ENCODE measurements at regions not wholly inside any gene's neighbourhood (a gene's known extent, or its start where the extent isn't known, plus 50 kb on each side); places are given as distances from the start of the nearest gene placed in this dataset.
"Not testable (repeated sequence)": the region's sequence is repeated elsewhere in the genome, so short reads cannot be mapped to it uniquely, and the experiment has no call there.

DNA sequence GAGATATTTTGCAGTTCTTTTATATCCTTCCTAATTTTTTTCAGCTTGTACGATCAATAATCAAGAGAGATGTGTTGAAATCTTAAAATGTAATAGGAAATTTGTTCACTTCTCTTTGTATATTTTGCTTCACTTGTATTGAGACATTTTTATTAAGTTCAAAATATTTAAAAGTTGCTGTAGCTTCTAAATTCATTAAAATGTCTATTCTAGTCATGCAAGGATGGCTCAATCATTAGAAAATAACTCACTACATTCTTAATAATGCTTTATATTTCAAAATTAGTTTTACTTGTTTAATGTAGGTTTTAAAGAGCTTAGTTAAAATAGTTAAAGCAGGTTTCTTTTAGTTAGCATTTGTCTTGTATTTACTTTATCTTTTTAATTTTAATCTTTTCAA lies 308.4 kb downstream of the CYRIA start:
- DNase-seq, result no peak

DNA sequence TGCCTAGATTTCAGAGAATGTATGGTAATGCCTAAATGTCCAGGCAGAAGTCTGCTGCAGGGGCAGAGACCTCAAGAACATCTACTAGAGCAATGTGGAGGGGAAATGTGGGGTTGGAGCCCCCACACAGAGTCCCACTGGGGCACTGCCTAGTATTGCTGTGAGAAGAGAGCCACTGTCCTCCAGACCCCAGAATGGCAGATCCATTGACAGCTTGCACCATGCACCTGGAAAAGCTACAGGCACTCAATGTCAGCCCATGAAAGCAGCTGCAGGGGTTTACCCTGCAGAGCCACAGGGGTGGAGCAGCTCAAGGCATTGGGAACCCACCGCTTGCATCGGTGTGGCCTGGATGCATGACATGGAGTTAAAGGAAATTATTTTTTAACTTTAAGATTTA lies 314.1 kb downstream of the CYRIA start:
- no peak for DNase-seq

DNA sequence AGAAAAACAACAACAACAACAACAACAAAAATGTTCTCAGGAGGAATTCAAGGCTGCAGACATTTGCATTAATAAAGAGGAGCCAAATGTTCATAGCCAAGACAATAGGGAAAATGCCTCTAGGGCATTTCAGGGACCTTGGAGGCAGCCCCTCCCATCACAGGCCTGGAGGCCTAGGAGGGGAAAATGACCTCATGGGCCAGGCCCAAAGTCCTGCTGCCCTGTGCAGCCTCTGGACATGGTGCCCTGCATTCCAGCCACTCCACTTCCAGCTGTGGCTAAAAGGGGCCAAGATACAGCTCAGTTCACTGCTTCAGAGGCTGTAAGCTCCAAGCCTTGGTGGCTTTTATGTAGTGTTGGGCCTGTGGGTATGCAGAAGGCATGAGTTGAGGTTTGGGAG lies 314.5 kb downstream of the CYRIA start:
- no peak for DNase-seq

DNA sequence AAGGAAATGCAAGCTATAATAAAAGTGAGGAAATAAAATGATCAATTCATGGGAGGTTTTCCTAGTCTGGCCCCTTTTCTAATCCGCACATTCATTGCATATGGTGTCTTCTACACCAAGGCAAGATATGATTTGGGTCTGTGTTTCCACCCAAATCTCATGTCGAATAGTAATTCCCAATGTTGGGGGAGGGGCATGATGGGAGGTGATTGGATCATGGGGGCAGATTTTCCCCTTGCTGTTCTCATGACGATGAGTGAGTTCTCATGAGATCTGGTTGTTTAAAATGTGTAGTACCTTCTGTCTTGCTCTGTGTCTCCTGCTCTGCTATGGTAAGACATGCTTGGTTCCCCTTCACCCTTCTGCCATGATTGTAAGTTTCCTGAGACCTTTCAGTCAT lies 315.4 kb downstream of the CYRIA start:
- no peak for DNase-seq

DNA sequence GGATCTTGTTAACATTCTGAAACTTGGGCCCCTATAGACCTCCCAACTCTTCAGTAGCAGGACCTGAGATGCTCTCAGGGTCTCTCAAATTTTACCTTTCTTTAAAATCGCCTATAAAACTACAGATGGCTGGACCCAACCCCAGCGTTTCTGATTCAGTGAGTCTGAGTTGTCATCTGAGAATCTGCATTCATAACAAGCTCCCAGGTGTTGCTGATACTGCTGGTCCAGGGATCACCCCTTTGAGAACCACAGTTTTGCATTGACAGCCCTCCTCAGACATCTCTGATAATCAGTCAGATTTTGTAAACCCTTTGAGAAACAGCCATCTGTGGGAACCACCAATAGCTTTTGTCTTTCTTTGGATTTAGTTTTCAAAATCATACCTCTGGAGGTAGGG lies 315.8 kb downstream of the CYRIA start:
- DNase-seq, result no peak

DNA sequence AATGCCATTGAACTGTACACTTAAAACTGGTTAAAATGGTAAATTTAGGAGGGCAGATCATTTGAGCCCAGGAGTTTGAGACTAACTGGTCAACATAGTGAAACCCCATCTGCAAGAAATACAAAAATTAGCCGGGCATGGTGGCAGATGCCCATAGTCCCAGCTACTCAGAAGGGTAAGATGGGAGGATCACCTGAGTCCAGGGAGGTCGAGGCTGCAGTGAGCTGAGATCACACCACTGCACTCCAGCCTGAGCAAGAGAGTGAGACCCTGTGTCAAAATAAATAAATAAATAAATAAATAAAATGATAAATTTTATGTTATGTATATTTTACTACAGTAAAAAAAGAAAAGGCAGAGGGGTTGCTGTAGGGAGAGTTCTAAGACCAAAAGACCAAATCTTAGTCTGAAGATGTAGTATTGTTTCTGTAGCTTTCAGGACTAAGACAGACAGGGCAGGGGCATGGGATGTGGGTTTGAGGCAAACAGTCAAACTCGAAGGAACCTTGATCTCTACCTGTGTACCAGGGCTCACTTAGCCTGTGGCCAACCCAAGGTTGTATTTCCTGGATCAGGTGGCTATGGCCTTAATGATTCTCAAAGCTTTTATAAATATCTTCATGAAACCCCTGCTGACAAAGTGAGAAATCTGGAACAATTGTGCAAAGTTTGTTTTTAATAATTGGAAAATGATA lies 316.7 kb downstream of the CYRIA start:
- no peak for DNase-seq

DNA sequence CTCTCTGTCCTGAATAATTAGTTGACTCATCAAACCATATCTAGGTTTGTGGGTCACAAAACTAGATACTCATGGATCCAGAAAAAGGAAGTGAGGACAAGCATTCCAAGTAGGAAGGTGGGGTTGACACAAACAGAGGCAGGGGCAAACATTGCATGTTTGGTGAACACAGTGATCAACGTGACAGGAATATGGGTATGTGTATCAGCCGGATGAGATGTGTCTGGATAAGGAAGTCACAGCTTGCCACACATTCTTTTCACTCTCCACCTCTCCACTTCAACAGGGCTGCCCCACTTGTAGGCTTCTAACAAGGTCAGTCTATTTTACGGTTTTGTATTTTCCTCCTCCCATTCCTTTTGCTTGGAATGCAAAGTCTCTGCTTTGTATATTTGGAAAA lies 319.0 kb downstream of the CYRIA start:
- DNase-seq, result no peak

DNA sequence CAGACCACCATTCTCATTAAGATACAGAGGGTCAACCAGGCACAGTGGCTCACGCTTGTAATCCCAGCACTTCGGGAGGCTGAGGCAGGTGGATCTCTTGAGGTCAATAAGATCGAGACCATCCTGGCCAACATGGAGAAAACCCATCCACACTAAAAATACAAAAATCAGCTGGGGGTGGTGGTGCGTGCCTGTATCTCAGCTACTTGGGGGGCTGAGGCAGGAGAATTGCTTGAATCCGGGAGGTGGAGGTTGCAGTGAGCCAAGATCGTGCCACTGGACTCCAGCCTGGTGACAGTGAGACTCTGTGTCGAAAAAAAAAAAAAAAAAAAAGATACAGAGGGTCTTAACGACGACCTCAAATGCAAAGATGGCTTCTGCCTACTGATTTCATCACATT lies 320.4 kb downstream of the CYRIA start:
- not testable (repeated sequence) for DNase-seq

DNA sequence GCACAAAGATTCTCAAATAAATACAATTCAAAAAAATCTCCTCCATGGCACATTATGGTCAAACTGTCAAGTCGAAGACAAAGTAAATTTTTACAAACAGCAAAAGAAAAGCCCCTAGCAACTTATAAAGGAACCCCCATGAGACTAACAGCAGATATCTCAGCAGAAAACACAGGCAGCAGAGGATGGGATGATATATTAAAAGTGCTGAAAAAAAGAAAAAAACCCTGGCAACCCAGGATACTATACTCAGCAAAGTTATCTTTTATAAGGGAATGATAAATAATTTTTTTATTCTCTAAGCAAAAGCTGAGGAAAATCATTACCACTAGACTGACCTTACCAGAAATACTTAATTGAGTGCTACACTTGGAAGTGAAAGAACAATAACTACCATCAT lies 326.4 kb downstream of the CYRIA start:
- DNase-seq, result no peak

DNA sequence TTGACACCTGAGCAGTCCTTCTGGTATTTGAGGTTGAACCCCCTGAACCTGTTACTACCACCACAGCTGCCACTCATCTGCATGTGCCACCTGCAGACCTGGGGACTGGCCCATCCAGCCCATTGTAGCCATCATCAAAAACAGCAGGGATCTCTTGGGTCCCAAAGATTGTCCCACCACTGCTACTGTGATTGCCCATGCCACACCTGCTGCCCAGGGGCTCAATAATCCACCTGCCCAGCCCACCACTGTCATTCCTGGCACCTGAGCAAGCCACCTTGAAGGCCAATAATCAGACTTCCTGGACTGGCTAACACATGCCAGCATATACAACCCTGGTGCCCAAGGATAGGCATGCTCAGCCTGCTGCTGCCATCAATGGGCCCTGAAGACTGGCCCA lies 327.6 kb downstream of the CYRIA start:
- DNase-seq, result no peak

DNA sequence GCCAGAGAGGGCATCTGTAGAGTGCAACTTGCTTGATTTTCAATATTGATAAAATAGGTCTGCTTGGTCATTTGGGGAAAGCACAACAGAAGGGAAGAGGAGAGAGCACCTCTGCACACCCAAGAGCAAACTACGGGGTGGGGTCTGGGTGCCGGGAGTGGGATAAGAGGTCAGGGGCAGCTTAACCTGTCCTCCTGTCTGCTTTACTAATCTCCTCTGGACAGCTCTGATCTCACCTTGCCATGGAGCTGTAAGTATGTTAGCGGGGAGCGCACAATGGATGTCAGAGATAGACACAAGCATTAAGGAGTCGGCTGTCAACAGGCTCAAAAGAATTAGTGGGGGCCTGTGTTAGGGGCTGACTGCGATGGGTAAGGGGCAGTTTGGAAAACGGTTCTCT lies 328.7 kb downstream of the CYRIA start:
- DNase-seq, result no peak

DNA sequence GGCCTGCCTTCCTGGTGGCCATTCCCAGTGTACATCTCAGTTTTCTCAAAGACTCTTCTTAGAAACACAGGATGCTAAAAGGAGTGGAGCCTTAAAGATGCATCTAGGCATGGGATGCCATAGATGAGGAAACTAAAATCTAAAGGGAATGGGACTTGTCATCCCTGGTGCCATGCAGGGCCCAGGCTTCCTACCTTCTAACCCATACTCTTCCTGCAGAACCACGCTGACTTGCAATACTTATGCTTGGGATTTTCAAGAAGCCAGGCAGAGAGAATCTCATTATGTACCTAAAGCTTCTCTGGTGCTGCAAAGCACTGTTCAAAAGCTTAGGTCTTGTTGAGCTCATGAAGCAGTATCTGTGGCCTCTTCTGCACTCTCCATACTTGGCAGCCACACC lies 329.1 kb downstream of the CYRIA start:
- no peak for DNase-seq

DNA sequence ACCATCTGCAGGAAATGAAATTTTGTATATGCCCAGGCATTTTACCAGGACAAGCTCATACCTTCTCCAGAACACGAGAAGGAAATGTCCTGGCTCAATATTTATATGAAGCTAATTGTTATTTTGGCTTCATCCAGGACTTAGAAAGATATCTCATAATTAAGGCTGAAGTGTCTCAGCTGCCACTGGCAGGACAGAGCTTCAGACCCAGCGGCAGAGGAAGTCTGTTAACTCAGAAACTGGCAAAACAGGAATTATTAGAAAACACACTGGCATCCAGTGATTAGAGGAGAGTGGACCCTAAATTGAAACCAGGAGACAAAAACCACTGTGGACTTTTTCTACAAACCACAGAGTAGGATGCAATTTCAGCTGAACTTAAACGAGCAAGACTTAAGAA lies 329.7 kb downstream of the CYRIA start:
- no peak for DNase-seq

DNA sequence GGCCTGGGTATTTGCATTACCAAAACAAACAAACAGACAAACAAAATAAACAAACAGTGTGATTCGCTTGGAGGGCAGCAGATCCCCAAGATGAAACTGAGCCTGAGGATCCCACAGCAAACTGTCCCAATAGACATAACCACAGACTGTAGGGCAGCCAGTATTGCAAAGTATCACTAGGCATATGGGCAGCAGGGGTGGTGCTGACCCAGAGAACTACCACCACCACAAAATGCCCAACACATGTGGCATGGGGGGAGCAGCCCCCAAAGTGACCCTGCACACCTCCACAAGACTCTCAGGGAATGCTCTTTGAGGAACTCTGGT lies 330.1 kb downstream of the CYRIA start:
- DNase-seq, result no peak

DNA sequence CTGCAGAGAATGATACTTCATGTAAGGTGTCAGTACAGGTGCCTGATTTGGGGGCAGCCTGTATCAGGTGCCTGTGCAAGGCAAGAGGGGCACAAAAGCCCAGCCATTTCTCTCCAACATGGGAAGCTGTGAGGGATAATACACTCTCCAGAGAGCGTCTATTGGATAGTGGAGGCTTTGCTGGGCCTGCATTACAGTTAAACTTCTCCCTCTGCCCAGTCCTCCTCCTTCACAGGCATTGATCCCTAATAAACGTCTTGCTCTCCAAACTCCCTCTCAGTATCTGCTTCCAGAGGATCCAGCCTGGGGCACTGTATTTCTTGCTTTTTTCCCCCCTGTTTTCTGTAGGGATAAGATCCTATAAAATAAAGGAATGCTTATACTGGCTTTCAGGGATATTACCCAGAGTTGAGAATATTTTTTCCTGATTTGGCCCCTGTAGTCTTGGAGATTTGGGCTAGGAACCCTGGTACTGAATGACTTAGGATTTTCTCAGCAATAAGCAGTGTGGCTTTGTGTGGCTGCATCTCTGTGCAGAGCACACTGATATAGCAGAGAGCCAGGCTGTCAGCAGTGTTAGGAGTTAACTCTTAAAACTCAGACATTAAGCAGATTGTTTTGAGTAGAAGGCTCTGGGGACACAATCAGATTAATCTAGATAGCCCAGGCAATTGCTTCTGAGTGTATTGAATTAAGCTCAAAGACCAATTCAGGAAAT lies 330.6 kb downstream of the CYRIA start:
- DNase-seq, result no peak

DNA sequence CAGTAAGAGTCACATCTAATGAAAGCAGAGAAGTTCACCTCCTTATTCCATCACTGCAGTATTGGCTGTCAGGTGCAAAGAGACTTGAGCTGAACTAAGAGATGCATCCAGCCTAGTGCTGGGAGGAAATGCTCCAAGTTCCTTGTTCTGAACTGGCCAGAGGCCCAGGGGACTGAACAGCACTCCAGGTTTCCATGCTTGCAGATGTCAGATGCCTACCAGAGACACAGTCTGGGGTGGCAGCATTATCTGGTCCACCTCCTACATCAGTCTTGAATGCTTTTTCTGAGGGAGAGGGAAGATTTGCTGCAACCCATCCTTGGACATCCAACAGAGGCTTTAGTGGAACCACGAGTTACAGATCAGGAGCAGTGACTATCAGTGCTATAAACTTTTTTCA lies 331.3 kb downstream of the CYRIA start:
- DNase-seq, result no peak

DNA sequence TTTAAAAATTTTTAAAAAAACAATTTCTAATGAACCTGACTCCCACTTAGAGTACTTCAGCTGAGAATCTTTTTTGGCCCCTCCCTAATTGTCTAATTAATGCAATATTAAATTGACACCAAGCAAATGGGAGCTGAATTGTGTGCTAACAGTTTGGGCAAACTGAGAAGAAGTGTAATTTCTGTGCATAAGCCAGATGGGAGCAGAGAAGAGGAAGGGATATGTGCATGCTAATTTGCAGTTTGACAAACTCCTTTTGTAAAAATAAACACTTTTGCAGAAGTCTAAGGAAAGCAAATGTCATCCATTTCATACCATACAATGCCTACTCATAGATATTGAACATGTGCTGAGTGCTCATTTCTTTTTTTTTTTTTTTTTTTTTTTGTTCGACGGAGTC lies 332.0 kb downstream of the CYRIA start:
- no peak for DNase-seq

DNA sequence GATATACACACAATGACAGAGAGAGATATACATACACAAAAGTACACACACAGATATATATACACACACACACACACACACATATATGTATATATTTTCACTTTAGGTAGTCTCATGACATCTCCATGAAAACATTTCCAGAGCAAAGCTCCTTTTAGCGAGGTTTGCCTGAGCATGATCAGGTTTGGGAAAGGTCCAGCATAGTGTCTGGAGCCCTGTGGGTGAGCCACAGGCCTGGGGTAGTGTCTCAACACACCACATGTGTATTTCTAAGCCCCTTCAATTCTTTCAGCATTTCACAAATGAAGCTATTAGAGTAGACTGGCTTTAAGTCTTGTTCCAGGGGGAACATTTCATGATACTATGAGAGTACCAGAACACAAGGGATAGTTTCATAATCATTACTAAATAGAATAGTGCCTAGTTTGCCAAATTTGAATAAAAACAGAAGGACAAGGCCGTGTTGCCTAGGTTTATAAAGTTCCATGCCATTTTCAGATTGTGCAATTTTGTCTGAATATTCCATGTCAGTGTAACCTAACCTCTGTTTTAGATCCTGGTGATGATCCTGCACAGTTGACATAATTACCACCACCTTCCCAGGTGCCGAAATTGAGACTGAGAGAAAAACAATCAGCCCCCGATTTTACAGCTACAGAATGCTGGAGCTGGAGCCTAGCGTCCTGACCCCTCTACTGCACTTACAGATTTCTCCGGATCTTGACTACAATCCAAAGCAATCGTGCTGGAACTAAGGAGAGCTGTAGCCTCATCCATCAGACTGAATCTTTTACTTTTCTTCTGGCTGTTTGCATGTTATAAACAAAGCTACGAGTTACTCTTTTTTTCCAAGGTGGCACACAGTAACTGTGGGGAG lies 332.7 kb downstream of the CYRIA start:
- no peak for DNase-seq

DNA sequence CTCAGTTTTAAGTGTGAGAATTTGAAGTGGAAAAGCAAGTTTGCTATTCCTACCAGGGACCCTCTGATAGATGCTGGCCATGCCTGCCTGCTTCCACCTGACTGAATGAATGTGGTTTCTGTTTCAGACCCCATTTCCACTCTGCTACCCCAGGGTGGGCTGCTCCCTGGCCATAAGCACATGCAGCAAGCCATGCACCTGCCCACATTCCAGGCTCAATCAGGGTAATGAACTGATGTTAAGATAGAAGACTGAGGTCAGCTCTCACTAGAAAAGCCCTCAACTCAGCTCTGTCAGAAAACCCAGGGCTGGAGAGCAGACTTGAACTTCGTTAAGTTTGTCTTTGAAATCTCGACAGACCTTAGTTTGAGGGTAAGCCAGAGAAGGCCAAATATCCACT lies 333.9 kb downstream of the CYRIA start:
- DNase-seq, result no peak

DNA sequence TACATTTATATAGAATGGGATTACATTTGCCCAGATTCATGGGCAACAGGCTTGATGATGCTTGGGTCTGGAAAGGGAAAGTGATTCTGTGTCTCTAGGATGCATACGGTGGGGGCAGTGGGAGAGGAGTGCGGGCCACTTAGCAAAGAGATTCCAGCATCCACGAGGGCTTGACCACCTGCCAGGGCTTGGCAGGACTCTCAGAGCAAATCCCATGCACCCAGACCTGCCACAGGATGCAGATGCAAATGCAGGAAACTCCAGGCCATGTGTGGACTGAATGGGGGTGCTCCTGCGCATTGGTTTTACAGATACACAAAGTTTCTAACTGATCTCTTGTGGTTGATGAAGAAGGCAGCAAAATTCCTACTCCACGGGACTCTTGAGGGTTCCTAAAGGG lies 334.7 kb downstream of the CYRIA start:
- DNase-seq, result no peak

DNA sequence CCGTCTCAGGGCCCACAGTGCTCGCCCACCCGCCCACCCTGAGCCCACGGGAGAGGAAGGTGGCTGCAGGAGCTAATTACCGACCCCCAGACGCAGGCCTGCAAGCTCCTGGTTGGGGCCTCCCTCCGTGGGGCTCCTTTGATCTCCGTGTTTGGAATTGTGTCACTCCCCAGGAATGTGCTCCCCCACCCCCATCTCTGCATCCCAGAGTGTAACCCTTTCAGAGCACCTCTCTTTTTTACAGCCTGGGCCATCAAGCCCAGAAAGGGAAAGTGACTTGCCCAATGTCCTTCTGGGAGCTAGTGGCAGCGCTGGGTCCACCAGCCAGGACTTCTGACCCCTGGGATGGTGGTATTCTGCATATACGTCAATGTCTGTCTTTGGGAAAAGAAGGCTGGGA lies 335.1 kb downstream of the CYRIA start:
- no peak for DNase-seq

DNA sequence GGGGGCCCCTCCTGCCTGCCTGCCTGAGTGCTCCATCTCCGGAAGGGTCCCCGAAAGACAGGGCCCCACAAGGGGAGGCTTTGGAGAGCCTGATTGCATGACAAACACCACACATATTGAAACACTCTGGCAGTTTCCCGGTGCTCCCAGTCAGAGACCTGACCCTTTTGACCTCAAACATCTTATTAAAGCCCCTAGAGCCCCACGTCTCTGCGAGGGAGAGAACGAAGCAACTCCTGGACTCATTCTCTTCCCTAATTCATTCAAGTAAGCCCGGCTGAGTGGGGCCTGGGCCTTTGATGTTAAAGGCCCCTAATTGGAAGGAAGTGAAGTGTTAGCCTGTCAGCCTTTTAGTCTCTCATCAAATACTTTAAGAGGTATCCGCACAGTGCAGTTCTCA lies 335.6 kb downstream of the CYRIA start:
- DNase-seq, result no peak

DNA sequence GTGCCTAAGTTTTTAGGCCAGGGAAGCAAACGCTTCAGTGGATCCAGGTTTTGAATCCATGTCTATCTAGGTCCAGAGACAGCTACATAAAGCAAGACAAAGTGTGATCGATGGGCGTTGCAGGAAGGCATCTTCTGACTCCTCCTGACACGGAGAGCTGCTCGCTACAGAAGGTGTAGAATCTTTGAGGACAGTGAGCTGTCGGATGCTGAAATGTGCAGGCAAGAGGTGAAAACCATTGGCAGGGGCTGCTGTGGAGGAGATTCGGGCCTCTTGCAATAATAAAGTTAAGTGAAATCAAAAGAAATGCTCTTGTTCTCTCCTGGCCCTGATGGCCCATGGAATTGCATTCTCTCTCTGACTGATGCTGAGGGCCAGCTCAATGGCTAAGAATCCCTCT lies 336.2 kb downstream of the CYRIA start:
- DNase-seq, result no peak

DNA sequence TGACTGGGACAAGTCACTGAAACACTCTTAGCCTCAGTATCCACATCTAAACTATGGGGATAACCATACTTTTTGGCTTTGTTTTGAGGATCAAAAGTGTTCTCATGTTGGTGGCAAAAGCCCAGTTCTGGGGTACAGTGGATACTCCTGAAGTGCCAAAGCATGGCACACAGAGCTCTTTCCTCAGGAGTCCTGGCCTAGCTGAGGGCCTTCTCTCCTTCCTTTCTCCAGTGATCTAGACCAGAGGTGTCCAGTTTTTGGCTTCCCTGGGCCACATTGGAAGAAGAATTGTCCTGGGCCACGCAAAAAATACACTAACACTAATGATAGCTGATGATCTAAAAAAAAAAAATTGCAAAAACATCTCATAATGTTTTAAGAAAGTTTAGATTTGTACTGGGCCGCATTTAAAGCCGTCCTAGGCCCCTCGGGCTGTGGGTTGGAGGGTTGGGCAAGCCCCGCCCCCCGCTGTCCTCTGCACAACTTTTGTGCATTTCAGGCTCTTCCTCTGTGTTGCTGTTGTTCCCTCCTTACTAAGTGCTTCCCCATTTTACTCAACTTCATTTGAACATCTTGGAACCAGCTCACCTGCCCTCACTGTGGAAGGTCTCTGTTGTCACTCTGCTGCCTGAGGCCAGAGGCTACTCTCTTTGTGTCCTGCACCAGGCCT lies 337.0 kb downstream of the CYRIA start:
- no peak for DNase-seq
